ENCODE measurements at regions not wholly inside any gene's neighbourhood (a gene's known extent, or its start where the extent isn't known, plus 50 kb on each side); places are given as distances from the start of the nearest gene placed in this dataset.
A peak's percentile ranks its signal among the peaks of the same experiment; 100 is the strongest.
"Not testable (repeated sequence)": the region's sequence is repeated elsewhere in the genome, so short reads cannot be mapped to it uniquely, and the experiment has no call there.

- DNase-seq = no peak
Measured at GRCh38 chr13:39893808-39894207, 238.3 kb downstream of the COG6 start.

- DNase-seq = no peak
Measured at GRCh38 chr13:39894586-39894985, 239.1 kb downstream of the COG6 start.

- DNase-seq = no peak
Measured at GRCh38 chr13:39895254-39895653, 239.8 kb downstream of the COG6 start.

- no peak for DNase-seq
Measured at GRCh38 chr13:39897636-39898035, 242.2 kb downstream of the COG6 start.

- DNase-seq = peak; percentile 30
Measured at GRCh38 chr13:39900106-39900750, 244.8 kb downstream of the COG6 start.

- no peak for DNase-seq
Measured at GRCh38 chr13:39904959-39905358, 249.5 kb downstream of the COG6 start.

GRCh38 chr13:39909634-39910033 lies 254.2 kb downstream of the COG6 start:
- no peak for DNase-seq

- no peak for DNase-seq
Measured at GRCh38 chr13:39910041-39910440, 254.6 kb downstream of the COG6 start.

GRCh38 chr13:39910833-39911232 lies 255.4 kb downstream of the COG6 start:
- DNase-seq = no peak

GRCh38 chr13:39913339-39913738 lies 257.9 kb downstream of the COG6 start:
- DNase-seq = no peak

GRCh38 chr13:39913928-39914327 lies 258.5 kb downstream of the COG6 start:
- DNase-seq = no peak

GRCh38 chr13:39915418-39915817 lies 260.0 kb downstream of the COG6 start:
- DNase-seq = no peak

- no peak for DNase-seq
Measured at GRCh38 chr13:39916330-39916729, 260.9 kb downstream of the COG6 start.

GRCh38 chr13:39918620-39919236 lies 263.3 kb downstream of the COG6 start:
- no peak for DNase-seq

GRCh38 chr13:39920613-39921012 lies 265.2 kb downstream of the COG6 start:
- DNase-seq = no peak

GRCh38 chr13:39926345-39926744 lies 270.9 kb downstream of the COG6 start:
- no peak for DNase-seq

GRCh38 chr13:39928261-39928660 lies 272.8 kb downstream of the COG6 start:
- DNase-seq = no peak

- no peak for DNase-seq
Measured at GRCh38 chr13:39929583-39929982, 274.1 kb downstream of the COG6 start.

- DNase-seq = no peak
Measured at GRCh38 chr13:39930060-39930459, 274.6 kb downstream of the COG6 start.

GRCh38 chr13:39930544-39931444 lies 275.3 kb downstream of the COG6 start:
- DNase-seq = no peak

GRCh38 chr13:39931505-39931904 lies 276.0 kb downstream of the COG6 start:
- no peak for DNase-seq

- DNase-seq = not testable (repeated sequence)
Measured at GRCh38 chr13:39932514-39932913, 277.1 kb downstream of the COG6 start.

- no peak for DNase-seq
Measured at GRCh38 chr13:39935155-39935554, 279.7 kb downstream of the COG6 start.
